Endothelial cell of umbilical vein (primary cell): ENCODE measurements at regions not wholly inside any gene's neighbourhood (a gene's known extent, or its start where the extent isn't known, plus 50 kb on each side); places are given as distances from the start of the nearest gene placed in this dataset.

ENCODE experiments used
- BruUV-seq: library from RNA; stranded (reverse); fragments of 400-500 nt; replicated peaks from 2 replicates; lab custom pipeline; 2021; lab: Mats Ljungman, UMichigan
- CTCF ChIA-PET: fragments of 300-600, 350-600 bp; sonication (Branson Sonifier 250); formaldehyde crosslinking; loops from one replicate; lab custom pipeline; 2021; ENCODE audit warnings: antibody characterized with exemption, inconsistent platforms; lab: Charles Lee
- POLR2A ChIA-PET: fragments of 300-600, 350-600 bp; sonication (Branson Sonifier 250); formaldehyde crosslinking; loops from one replicate; lab custom pipeline; 2021; ENCODE audit warnings: antibody characterized with exemption, inconsistent platforms; lab: Charles Lee
- DNase-seq: peaks from one replicate; pipeline ENCODE4 v3.0.0-alpha.2; 2011; ENCODE audit warnings: low read depth, low spot score
- FAIRE-seq: peaks from 2 replicates; lab custom pipeline; 2011; peaks lifted over from hg19 to GRCh38; lab: Jason Lieb, UNC
- H2AFZ ChIP-seq: 2 replicates; pipeline ENCODE4 v1.6.0; 2012; ENCODE audit warnings: low read depth, low read length, control low read depth, inconsistent platforms
- H3K27ac ChIP-seq: 2 replicates; pipeline ENCODE4 v1.5.1; 2011; ENCODE audit warnings: low read depth, mild to moderate bottlenecking, control low read depth, low read length, moderate library complexity; ENCODE audit not compliant: insufficient read depth
- H3K27me3 ChIP-seq, 2 experiments: 2 replicates each; pipeline versions ENCODE4 v1.6.0 to v1.6.1; 2011; ENCODE audit warnings: low read length in 2 of 2, mixed read lengths in 1 of 2; ENCODE audit not compliant: control insufficient read depth in 2 of 2, insufficient read depth in 2 of 2
- H3K36me3 ChIP-seq, 2 experiments: 2 replicates in 1 of 2; 3 replicates in 1 of 2; pipeline ENCODE4 v1.5.1; 2011; ENCODE audit warnings: low read length in 2 of 2, mild to moderate bottlenecking in 1 of 2, moderate library complexity in 1 of 2; ENCODE audit not compliant: control insufficient read depth in 2 of 2, insufficient read depth in 2 of 2; ENCODE audit errors: extremely low read depth in 1 of 2
- H3K4me1 ChIP-seq: 3 replicates; pipeline ENCODE4 v1.5.1; 2011; ENCODE audit warnings: mild to moderate bottlenecking, low read length; ENCODE audit not compliant: control insufficient read depth, insufficient read depth; ENCODE audit errors: extremely low read depth
- H3K4me2 ChIP-seq: 2 replicates; pipeline ENCODE4 v1.6.1; 2011; ENCODE audit warnings: low read length, control low read depth, mixed read lengths; ENCODE audit not compliant: insufficient read depth
- H3K4me3 ChIP-seq, 3 experiments: fragments of 200-600 bp in 1 of 3; sonication (generic), shearing (Covaris generic) in 1 of 3; replicated peaks in 1 of 3; 2 replicates each; pipeline ENCODE4 v1.5.1; 2011 to 2016; ENCODE audit warnings: control low read depth in 3 of 3, low read length in 3 of 3, mild to moderate bottlenecking in 2 of 3, inconsistent platforms in 1 of 3, low read depth in 1 of 3, moderate library complexity in 1 of 3; ENCODE audit not compliant: insufficient read depth in 1 of 3
- H3K79me2 ChIP-seq: 2 replicates; pipeline ENCODE4 v1.6.0; 2012; ENCODE audit warnings: low read length, inconsistent platforms; ENCODE audit not compliant: control insufficient read depth, insufficient read depth
- H3K9ac ChIP-seq: replicated peaks from 2 replicates; pipeline ENCODE3; 2011; ENCODE audit warnings: low read length, control low read depth; ENCODE audit not compliant: insufficient read depth; ENCODE audit errors: extremely low read depth
- H3K9me1 ChIP-seq: replicated peaks from 3 replicates; pipeline ENCODE4 v1.6.0; 2011; ENCODE audit warnings: mild to moderate bottlenecking, low read length; ENCODE audit not compliant: control insufficient read depth, insufficient read depth; ENCODE audit errors: extremely low read depth
- H3K9me3 ChIP-seq: replicated peaks from 2 replicates; pipeline ENCODE4 v1.5.1; 2012; ENCODE audit warnings: low read length, inconsistent platforms; ENCODE audit not compliant: control insufficient read depth, insufficient read depth
- H4K20me1 ChIP-seq: replicated peaks from 2 replicates; pipeline ENCODE3; 2011; ENCODE audit warnings: mild to moderate bottlenecking, low read length; ENCODE audit not compliant: control insufficient read depth, insufficient read depth; ENCODE audit errors: extremely low read depth
- EZH2 ChIP-seq: IDR thresholded peaks from 2 replicates; pipeline ENCODE4 v1.6.1; 2012; ENCODE audit warnings: borderline replicate concordance, low read depth, mild to moderate bottlenecking, moderate library complexity, low read length, inconsistent platforms; ENCODE audit not compliant: severe bottlenecking
- FOS ChIP-seq: IDR thresholded peaks from 2 replicates; pipeline ENCODE4 v1.6.1; 2011; ENCODE audit warnings: mild to moderate bottlenecking, low read length, moderate library complexity, borderline replicate concordance; ENCODE audit not compliant: insufficient read depth
- GATA2 ChIP-seq: IDR thresholded peaks from 2 replicates; pipeline ENCODE4 v1.7.0; 2011; ENCODE audit warnings: low read depth, mild to moderate bottlenecking, moderate library complexity, mixed read lengths, low read length; ENCODE audit not compliant: insufficient read length, insufficient read depth
- JUN ChIP-seq: IDR thresholded peaks from 2 replicates; pipeline ENCODE4 v1.6.1; 2011; ENCODE audit warnings: borderline replicate concordance, low read depth; ENCODE audit not compliant: insufficient read length, insufficient read depth
- MYC ChIP-seq: IDR thresholded peaks from one replicate; pipeline ENCODE4 v1.6.1; 2011; ENCODE audit warnings: mild to moderate bottlenecking, low read depth, low read length
- POLR2A ChIP-seq: IDR thresholded peaks from 2 replicates; pipeline ENCODE4 v1.6.1; 2012; ENCODE audit warnings: low read depth, mild to moderate bottlenecking, control low read depth, low read length
- POLR2AphosphoS5 ChIP-seq: IDR thresholded peaks from 2 replicates; pipeline ENCODE4 v1.6.1; 2012; ENCODE audit warnings: low read depth, mild to moderate bottlenecking, control low read depth, low read length, moderate library complexity; ENCODE audit not compliant: insufficient read depth
- dilution Hi-C: fragments of 300-500 bp; cut with MboI; formaldehyde crosslinking; loops from one replicate; pipeline ENCODE4 v1.15.0; 2019; ENCODE audit warnings: low sequenced_read_pairs; ENCODE audit not compliant: extremely low pct_ligation_motif_present
- intact Hi-C: fragments of 100-400 bp; cut with micrococcal nuclease; formaldehyde crosslinking; loops from one replicate; pipeline ENCODE4 v1.10.0; 2022
- TF ChIP-seq, protein P1 (sequence below): IDR thresholded peaks from 2 replicates; pipeline ENCODE4 v1.6.1; 2011; ENCODE audit not compliant: insufficient read depth, insufficient read length

- H3K27ac ChIP-seq = no peak overlapping the region
- dilution Hi-C loops = no loop called here
- FAIRE-seq = no peak
- ChIA-PET POLR2A (no interaction called here), CTCF (no interaction called here)
- H3K4me3 ChIP-seq = no peak overlapping the region
- no peaks in the 10 kb centered on the region for H4K20me1 ChIP-seq
- H3K4me2 ChIP-seq = no peak overlapping the region
- H3K27me3 ChIP-seq = no peaks in the 10 kb centered on the region
- no peaks in the 10 kb centered on the region for H3K79me2 ChIP-seq
- H2AFZ ChIP-seq = no peak overlapping the region
- H3K36me3 ChIP-seq = no peaks in the 10 kb centered on the region
- no peak for TF ChIP-seq FOS
- no peak for TF ChIP-seq MYC
- TF ChIP-seq POLR2AphosphoS5 = no peak
- TF ChIP-seq GATA2 = no peak
- no peak for TF ChIP-seq JUN
- TF ChIP-seq, protein P1, sequence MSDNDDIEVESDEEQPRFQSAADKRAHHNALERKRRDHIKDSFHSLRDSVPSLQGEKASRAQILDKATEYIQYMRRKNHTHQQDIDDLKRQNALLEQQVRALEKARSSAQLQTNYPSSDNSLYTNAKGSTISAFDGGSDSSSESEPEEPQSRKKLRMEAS = no peak
- no peak for TF ChIP-seq POLR2A
- TF ChIP-seq EZH2 = no peak
- BruUV-seq = no TSS peak
- H3K9me3 ChIP-seq = peaks cover 11% of the 10 kb centered on the region
- H3K4me1 ChIP-seq = no peaks in the 10 kb centered on the region
- H3K9me1 ChIP-seq = no peaks in the 10 kb centered on the region
- no peak for DNase-seq
- intact Hi-C loops = no loop called here
- H3K9ac ChIP-seq = no peak overlapping the region
Measured at GRCh38 chrX:781224-782204, 150.9 kb downstream of the SHOX start.
